ENCODE measurements at regions not wholly inside any gene's neighbourhood (a gene's known extent, or its start where the extent isn't known, plus 50 kb on each side); places are given as distances from the start of the nearest gene placed in this dataset.

DNA sequence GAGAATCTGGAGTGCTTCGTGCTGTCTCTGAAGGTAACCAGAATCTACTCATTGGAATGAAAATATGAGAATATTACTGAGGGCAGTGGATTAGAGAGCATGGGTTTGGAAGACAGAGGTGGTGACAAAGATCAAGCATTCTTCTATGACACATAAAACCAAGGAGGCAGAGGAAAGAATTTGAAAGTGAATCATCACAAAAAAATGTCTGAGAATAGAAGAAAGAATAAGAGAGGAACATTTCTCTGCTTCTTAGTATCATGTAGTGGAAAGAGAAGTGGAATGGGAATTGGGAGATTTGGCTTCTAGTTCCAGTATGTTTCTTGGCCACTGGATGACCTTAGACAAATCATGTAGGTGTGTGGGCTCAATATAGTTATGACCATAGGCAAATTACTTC is 474.0 kb downstream of the TFAP2B start:
- POLR2A ChIA-PET: no interaction called here
- no peaks in the 10 kb centered on the region for H3K4me1 ChIP-seq (ENCODE audit: insufficient read depth, low read length)
- DNase-seq (ENCODE audit: low spot score) (no peak), ATAC-seq (no peak), FAIRE-seq (no peak)
- H3K9ac ChIP-seq (ENCODE audit: insufficient read depth, low read depth, low read length): no peak overlapping the region
- H3K27ac ChIP-seq (ENCODE audit: extremely low read length, insufficient read depth, low read length): no peak overlapping the region
- no peak overlapping the region for H3K4me3 ChIP-seq (replicated peaks in 1 of 3; ENCODE audit: insufficient read depth in 1 of 3, low read depth in 2 of 3, low read length in 3 of 3)
- H3K36me3 ChIP-seq (replicated peaks in 1 of 2; ENCODE audit: control insufficient read depth in 1 of 2, insufficient read depth in 2 of 2, low read length in 2 of 2): no peaks in the 10 kb centered on the region
- no peaks in the 10 kb centered on the region for H3K79me2 ChIP-seq (ENCODE audit: insufficient read depth, low read length)
- no peak overlapping the region for H3K4me2 ChIP-seq (ENCODE audit: low read depth, low read length)
- TF ChIP-seq RFXAP (CRISPR knock-in tag; IDR thresholded peaks at IDR 0.05; ENCODE audit: borderline replicate concordance) (no peak), MATR3 (CRISPR knock-in tag; IDR thresholded peaks at IDR 0.05) (no peak), CTCF (CRISPR knock-in tag; IDR thresholded peaks at IDR 0.05) (no peak), CENPBD1 (CRISPR knock-in tag; IDR thresholded peaks at IDR 0.05; ENCODE audit: borderline replicate concordance, low read depth) (no peak), ZNF431 (CRISPR knock-in tag; IDR thresholded peaks at IDR 0.05; ENCODE audit: borderline replicate concordance, low read depth) (no peak), MAFG (CRISPR knock-in tag; IDR thresholded peaks at IDR 0.05) (no peak), REPIN1 (CRISPR knock-in tag; IDR thresholded peaks at IDR 0.05; ENCODE audit: borderline replicate concordance, low read depth) (no peak), NR2F1 (CRISPR knock-in tag; IDR thresholded peaks at IDR 0.05) (no peak), RBM22 (optimal IDR thresholded peaks at IDR 0.05; ENCODE audit: low read length) (no peak), RXRB (CRISPR knock-in tag; IDR thresholded peaks at IDR 0.05; ENCODE audit: borderline replicate concordance) (no peak), U2AF2 (IDR thresholded peaks at IDR 0.05; ENCODE audit: low read depth, low read length) (no peak), ZNF317 (CRISPR knock-in tag; IDR thresholded peaks at IDR 0.05) (no peak)
- TF ChIP-seq, protein P1, sequence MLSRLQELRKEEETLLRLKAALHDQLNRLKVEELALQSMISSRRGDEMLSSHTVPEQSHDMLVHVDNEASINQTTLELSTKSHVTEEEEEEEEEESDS (CRISPR knock-in tag; IDR thresholded peaks at IDR 0.05; ENCODE audit: borderline replicate concordance): no peak
- no peaks in the 10 kb centered on the region for H3K9me3 ChIP-seq (ENCODE audit: low read length)
- 0% methylated on average over 1 of the region's 1 CpG for WGBS (ENCODE audit: low lambda C conversion rate)
- no peak overlapping the region for H2AFZ ChIP-seq (ENCODE audit: low read length)
- CTCF ChIA-PET (ENCODE audit: low intra/inter-chr PET ratio, low total read pairs): no interaction called here
- H3K27me3 ChIP-seq (ENCODE audit: control insufficient read depth in 1 of 2, insufficient read depth in 2 of 2, low read length in 2 of 2): no peaks in the 10 kb centered on the region
- BruUV-seq (replicated peaks): no TSS peak
- no peaks in the 10 kb centered on the region for H4K20me1 ChIP-seq (ENCODE audit: insufficient read depth, low read length)
- intact Hi-C loops (cut with micrococcal nuclease; ENCODE audit: unreplicated experiment) (no loop called here), in situ Hi-C loops (cut with HindIII; ENCODE audit: extremely low pct_ligation_motif_present, low pct_unique_long_range_greater_than_20kb) (no loop called here)
